ENCODE measurements at regions not wholly inside any gene's neighbourhood (a gene's known extent, or its start where the extent isn't known, plus 50 kb on each side); places are given as distances from the start of the nearest gene placed in this dataset.
"Not testable (repeated sequence)": the region's sequence is repeated elsewhere in the genome, so short reads cannot be mapped to it uniquely, and the experiment has no call there.

DNA sequence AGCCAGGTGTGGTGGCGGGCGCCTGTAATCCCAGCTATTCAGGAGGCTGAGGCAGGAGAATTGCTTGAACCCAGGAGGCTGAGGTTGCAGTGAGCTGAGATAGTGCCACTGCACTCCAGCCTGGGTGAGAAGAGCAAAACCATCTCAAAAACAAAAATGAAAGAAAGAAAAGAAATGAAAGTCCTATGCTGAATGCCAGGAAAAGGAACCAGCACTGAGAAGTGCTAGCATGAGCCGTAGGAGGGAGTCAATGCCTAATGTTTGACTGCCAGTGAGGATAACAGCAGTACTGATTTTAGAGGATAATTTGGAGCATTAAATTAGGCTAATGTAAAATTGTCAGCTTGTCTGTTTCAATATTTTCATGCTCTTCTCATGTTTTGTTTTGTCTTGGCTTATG lies 472.8 kb downstream of the GADD45G start:
- not testable (repeated sequence) for FAIRE-seq

DNA sequence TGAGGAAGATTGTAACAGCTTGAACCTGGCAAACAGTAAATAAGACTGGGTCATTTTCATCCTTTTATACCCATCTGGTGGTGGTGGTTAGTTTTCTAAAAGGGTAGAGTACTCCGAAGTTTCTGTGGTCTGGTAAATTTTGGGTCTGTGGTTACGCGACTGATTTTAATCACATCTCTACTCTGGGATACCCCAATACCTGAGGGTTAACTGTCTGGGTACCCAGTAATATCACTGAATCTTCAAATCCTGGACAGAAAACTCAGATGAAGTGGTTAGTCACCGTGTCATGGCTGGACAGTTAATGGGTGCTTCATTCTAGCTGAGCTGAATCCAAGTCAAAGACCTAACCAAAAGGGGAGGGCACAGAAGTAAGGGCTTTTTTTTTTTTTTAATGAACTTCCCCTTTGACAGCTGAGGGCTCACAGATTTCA lies 474.2 kb downstream of the GADD45G start:
- no peak for FAIRE-seq

- FAIRE-seq, result no peak
These were observed 480.8 kb downstream of the GADD45G start for GRCh38 chr9:90085633-90086032.

GRCh38 chr9:90086101-90086511 lies 481.3 kb downstream of the GADD45G start:
- no peak for FAIRE-seq

- FAIRE-seq, result no peak
These were observed 483.6 kb downstream of the GADD45G start for GRCh38 chr9:90088434-90088833.

- peak; percentile 83 for FAIRE-seq
These were observed 484.0 kb downstream of the GADD45G start for GRCh38 chr9:90088856-90089255.

DNA sequence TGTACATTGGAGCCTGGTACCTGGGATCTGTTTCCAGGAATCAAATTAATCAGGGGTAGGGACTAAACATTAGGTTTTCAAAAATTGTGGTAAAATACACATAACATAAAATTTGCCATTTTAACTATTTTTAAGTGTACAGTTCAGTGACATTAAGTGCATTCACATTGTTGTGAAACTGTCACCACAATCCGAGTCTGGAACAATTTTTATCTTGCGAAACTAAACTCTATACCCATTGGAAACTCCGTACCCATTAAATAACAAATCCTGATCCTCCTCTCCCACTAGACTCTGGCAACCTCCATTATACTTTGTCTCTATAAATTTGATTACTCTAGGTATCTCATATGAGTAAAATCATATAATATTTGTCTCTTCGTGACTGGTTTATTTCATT lies 486.2 kb downstream of the GADD45G start:
- FAIRE-seq, result no peak

DNA sequence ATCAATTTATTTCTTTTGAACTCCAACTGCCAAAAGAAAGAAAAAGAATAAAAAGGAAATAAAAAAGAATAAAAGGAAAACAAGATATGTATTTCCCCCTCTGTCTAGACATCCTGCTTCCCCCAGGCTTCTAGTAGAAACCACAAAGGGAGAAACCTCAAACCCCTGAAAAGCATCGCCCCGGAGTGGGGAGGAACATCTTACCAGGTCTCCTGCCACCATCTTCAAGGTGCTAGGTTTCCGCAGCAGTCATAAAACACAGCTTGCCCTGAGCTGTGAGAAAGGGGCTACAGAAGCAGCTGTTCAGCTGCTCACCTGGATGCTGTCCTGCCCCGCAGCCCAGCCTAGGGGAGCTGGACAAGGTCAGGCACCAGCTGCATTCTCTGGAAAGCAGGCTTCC lies 487.7 kb downstream of the GADD45G start:
- FAIRE-seq, result no peak

DNA sequence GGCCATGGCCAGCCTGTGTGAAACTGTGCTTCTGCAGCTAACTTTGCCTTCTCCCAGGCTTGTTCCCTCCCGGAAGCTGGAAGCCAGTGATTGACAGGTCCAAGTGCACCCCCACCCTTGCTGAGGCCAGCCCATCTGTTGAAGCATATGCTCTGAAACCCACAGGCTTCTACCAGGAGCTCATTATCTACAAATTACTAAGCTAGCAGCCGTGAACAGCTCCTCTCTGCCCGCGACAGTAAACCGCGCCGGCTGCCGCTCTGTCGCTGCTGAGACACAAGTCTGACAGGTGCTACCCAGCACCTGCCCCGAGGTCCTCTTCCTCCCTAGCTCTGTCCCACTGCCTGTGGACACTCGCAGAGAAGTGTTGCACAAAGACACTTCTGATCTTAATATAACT lies 490.9 kb downstream of the GADD45G start:
- FAIRE-seq, result no peak

DNA sequence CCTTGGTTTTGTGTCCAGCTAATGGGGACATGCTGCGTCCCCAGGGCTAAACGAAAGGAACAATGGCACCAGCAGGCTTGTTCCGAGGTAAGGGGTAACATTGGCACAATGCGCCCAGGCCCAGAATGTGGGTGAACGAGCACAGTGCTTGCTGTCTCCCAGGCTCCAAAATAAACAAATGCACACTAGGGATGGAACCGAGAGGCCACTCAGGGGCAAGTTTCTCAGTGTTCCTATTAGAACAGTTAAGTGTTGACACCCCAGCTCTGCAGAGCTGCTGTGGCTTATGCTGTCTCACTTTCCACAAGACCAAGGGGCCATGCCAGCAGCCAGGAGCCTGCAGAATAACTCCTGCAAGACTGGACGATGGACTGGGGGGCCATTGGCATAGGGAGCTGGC lies 492.4 kb downstream of the GADD45G start:
- FAIRE-seq, result no peak

GRCh38 chr9:90098408-90098807 lies 493.6 kb downstream of the GADD45G start:
- FAIRE-seq, result no peak

DNA sequence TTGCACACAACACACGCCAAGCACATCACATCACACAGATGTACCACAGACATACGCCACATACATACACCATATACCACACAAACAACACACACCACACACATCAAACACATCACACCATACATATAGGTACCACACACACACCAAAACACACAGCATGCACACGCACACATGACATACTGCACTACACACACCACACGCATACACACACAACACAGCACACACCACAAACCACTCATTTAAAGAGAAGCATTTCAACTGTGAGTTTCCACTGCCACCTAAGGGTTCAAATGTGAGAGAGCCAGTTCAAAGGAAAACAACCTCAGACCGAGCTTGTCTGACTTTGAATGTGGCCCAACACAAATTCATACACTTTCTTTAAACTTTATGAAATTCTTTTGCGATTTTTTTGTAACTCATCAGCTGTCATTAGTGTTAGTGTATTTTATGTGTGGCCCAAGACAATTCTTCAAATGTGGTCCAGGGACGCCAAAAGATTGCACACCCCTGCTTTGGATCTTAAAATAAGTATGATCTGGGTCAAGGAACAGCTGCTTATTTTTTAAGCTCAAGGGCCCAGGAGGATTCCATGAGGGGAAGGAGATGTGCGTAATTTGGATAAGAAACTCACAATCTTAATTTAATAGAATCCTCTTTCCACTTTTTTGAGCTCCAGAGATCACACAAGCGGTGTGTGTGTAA lies 494.6 kb downstream of the GADD45G start:
- FAIRE-seq, result peak; percentile 90

DNA sequence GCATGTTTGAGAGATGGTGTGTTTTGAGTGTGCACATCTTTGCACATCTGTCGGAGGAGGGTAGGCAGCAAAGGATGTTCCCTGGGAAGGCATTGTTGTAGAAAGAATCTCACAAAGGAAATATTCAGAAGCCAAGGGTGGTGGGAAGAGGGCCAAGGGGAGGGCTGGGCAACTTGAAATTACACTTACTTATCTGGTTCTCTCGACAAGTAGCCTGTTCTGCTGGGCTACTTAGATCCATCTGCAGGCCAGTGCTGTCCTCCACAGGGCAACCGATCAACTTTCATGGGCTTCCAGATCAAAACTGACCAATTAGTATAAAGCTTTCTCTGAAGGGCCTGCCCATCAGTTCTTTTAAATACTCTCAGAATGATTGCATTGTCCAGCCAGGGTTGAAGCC lies 495.2 kb downstream of the GADD45G start:
- no peak for FAIRE-seq

DNA sequence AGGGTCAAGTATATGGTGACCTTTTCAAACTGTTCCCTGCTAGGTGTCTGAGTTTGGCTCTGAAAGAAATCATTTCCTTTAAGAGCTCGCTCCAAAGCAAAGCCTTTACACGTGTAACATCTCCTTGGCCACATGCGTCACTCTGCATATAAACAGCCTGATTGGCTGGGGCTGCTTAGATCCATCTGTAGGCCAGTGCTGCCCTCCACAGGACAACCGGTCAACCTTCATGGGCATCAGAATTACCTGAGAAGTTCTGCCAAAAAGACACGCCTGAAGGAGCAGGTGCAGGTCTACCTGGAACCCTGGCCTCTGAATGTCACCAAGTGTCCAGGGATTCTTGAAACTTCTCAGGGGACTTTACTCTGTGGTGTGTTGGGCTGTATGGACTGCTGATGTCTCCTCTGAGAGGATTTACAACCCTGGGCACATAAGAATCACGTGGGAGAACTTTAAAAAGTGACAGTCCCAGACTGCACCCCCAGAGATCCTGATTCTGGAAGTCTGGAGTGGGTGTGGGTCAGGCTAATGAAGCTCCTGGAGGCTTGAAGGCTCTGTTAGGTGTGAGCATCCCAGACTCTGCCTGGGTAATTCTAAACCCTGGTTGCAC lies 497.6 kb downstream of the GADD45G start:
- FAIRE-seq, result peak; percentile 23

GRCh38 chr9:90103771-90104170 lies 499.0 kb downstream of the GADD45G start:
- FAIRE-seq, result no peak

GRCh38 chr9:90105773-90106172 lies 501.0 kb downstream of the GADD45G start:
- FAIRE-seq, result no peak

DNA sequence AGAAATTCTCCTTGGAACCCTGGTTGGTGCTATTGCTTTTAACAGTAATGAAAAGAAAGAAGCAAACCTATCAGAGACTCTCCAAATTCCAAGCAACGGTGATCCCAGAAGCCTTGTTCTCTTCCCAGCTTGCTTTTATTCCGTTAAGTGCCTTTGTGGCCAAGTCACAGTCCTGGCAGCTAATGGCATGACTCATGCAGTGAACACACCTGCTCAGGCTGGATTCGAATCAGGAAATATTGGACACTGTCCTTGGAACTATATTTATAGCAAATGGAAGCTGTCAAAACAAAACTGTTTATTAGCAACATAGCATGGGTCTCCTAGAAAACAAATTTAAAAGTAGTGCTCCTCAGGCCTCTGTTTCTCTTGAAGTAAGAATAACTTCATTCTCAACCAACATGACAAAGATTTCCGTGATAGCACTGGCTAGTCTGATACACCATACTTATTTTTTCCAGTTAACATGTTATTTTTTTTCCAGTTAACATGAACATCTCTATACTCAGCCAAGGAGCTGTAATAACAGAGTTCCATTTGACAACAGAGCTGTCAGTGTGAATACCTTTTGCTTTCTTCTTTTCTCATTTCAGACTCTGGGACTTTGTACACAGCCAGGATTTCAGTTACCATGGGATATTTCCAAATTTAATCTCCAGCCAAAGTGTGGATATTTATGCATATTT lies 502.4 kb downstream of the GADD45G start:
- FAIRE-seq, result no peak

DNA sequence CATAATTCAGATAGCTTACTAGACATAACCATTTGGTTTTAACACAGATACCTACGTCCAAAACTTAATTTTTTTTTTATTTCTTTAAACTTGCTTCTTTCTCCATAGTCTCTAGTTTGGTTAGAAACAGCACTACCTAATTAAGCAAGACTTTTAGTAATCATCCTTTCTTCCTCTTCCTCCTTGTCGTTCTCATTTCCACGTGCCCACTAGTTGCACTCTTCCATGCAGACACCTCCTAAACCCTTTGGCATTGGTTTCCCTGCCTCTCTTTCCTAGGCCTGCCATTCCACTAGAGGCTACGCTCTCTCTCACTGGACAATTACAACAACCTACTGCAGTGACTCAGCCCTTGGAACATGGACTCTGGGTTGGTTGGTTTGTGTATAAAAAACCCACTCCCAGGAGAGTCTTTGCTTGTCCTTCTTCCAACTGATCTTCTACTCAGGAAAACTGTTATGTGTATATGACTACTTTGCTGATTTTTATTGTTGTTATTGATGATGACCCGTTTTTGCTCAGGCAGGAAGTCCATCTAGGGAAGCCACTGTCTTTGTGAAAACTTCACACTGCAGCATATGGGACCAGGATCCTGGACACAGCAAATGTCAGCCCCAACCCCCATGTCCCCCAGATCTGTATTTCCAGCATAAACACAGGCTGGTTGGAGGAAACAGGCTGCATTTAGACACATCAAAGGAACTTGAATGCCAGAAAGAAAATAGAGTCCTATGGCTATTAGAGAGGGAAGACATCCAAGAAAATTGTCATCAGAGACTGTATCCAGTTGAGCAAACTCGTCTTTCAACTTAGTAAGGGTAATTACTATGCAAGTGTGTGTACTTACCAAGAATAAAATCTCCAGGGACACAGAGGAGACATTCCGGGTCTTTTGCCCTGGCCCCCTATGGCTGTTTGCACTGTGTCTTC lies 503.2 kb downstream of the GADD45G start:
- FAIRE-seq, result no peak

DNA sequence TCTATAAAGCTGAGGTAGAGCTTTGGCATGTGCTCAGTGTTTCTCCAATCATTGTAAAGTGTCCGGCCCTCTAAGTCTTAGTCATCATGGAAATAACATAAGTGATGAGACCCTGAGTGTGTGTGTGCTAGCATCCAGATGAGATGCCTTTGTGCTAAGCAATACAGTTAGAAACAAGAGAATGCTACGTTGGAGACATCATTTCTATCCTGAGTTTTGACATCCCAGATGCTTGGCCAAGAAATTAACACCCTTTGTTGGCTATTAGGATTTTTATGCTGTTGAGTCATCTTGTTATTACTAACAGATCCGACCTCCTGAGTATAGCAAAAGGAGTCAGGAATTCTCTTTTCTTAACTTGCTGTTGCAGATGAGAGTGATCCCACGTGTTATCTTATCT lies 508.0 kb downstream of the GADD45G start:
- FAIRE-seq, result no peak

DNA sequence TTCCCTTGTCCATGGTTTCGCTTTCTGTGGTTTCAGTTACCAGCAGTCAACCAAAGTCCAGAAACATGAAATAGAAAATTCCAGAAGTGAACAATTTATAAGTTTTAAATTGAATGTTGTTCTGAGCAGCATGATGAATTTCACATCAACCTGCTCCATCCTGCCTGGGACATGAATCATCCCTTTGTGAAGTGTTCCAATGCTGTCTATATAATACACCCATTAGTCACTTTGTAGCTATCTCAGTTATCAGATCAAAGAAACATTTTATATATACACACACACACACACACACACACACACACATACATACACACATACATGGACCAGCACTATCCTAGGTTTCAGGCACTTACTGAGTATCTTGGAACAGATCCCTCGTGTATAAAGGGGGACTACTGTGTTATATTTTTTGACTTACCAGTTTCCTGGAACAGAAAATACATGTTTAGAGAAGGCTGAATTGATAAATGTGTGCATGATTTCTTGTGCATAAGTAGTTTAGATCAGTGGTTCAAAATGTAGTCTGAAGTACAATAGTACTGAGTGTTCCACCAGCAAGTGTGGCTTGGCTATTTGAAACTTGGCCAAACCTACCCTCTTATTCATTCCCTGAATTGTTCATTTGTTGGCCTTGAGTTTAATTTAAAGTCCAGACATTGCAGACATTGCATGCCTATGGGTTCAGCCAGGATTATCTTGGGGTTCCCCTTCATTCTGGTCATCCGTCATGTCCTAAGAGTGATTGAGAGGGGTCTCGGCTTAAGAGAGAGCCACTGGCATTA lies 510.0 kb downstream of the GADD45G start:
- no peak for FAIRE-seq

DNA sequence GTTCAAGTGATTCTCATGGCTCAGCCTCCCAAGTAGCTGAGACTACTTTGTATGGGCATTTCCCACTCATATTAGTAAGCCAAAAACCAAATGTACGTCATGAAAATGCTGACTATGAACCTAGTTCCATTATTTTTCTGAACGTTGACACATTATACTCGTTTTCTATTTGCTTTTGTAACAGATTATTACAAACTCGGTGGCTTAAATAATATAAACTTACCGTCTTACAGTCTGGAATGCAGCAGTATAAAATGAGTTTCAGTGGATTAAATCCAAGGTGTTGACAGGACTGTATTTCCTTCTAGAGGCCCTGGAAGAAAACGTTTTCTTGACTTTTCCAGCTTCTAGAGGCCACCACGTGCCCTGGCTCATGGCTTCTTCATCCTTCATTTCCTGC lies 517.0 kb downstream of the GADD45G start:
- FAIRE-seq, result no peak

GRCh38 chr9:90124961-90125360 lies 517.7 kb downstream of the DIRAS2 start:
- no peak for FAIRE-seq
